Suprapubic skin (tissue), 4 donors: ENCODE measurements at regions not wholly inside any gene's neighbourhood (a gene's known extent, or its start where the extent isn't known, plus 50 kb on each side); places are given as distances from the start of the nearest gene placed in this dataset.

Source experiments
- CTCF ChIP-seq, 2 donors: fragments of 200-600 bp in 1 of 2; fragments of 450-650 bp in 1 of 2; sonication (generic) in 1 of 2; IDR thresholded peaks; one replicate each; pipeline ENCODE4 v1.5.1; 2016 to 2019; ENCODE audit warnings: antibody characterized with exemption in 2 of 2, mild to moderate bottlenecking in 1 of 2, moderate library complexity in 1 of 2
- POLR2A ChIP-seq, 2 donors: fragments of 450-650 bp; IDR thresholded peaks; one replicate each; pipeline ENCODE4 v1.6.1; 2017; ENCODE audit warnings: antibody characterized with exemption in 2 of 2, mild to moderate bottlenecking in 2 of 2, moderate library complexity in 2 of 2
- POLR2AphosphoS5 ChIP-seq, 3 donors: sonication (generic); formaldehyde crosslinking; IDR thresholded peaks; one replicate each; pipeline ENCODE4 v1.6.1; 2017; ENCODE audit warnings: antibody characterized with exemption in 3 of 3

- TF ChIP-seq POLR2A (IDR thresholded peaks at IDR 0.05) (no peak), CTCF (IDR thresholded peaks at IDR 0.05) (no peak), POLR2AphosphoS5 (IDR thresholded peaks at IDR 0.05) (no peak)
These were observed 540.3 kb downstream of the TLL1 start for GRCh38 chr4:166413356-166413755.
